ENCODE measurements at regions not wholly inside any gene's neighbourhood (a gene's known extent, or its start where the extent isn't known, plus 50 kb on each side); places are given as distances from the start of the nearest gene placed in this dataset.

GRCh38 chr2:203804764-203805485, 62.6 kb upstream of the CTLA4 start:
- TF ChIP-seq CTCF (IDR thresholded peaks at IDR 0.05; ENCODE audit: low read length): no peak
- no peak for TF ChIP-seq EZH2 (IDR thresholded peaks at IDR 0.05; ENCODE audit: borderline replicate concordance, low read length)

All from OCI-LY1 (cell line).